GM12878 (cell line): ENCODE measurements at regions not wholly inside any gene's neighbourhood (a gene's known extent, or its start where the extent isn't known, plus 50 kb on each side); places are given as distances from the start of the nearest gene placed in this dataset.

Source experiments
- BHLHE40 ChIP-seq, 2 experiments: fragments of 450-650 bp in 1 of 2; IDR thresholded peaks; 2 replicates each; pipeline ENCODE4 v1.6.1; 2011 to 2017; ENCODE audit warnings: low read depth in 2 of 2, borderline replicate concordance in 1 of 2, improper control_type of control experiment in 1 of 2, low read length in 1 of 2, mild to moderate bottlenecking in 1 of 2
- CBX5 ChIP-seq: sonication (generic); IDR thresholded peaks from 2 replicates; pipeline ENCODE4 v1.6.1; 2016; ENCODE audit warnings: low read depth, moderate library complexity, mild to moderate bottlenecking, inconsistent platforms
- EGR1 ChIP-seq, 2 experiments: IDR thresholded peaks; 1 replicate in 1 of 2; 2 replicates in 1 of 2; pipeline ENCODE4 v1.6.1; 2011 to 2012; ENCODE audit warnings: low read depth in 2 of 2, low read length in 2 of 2, borderline replicate concordance in 1 of 2, mild to moderate bottlenecking in 1 of 2, moderate library complexity in 1 of 2
- HCFC1 ChIP-seq: fragments of 150-350 bp; IDR thresholded peaks from 2 replicates; pipeline ENCODE4 v1.6.1; 2014; ENCODE audit warnings: low read length
- KLF5 ChIP-seq: fragments of 450-650 bp; IDR thresholded peaks from 2 replicates; pipeline ENCODE4 v1.6.1; 2014; ENCODE audit warnings: mild to moderate bottlenecking; ENCODE audit not compliant: partially characterized antibody
- NR2C2 ChIP-seq: IDR thresholded peaks from 2 replicates; pipeline ENCODE4 v1.6.1; 2011; ENCODE audit warnings: borderline replicate concordance, low read depth; ENCODE audit not compliant: control insufficient read depth, insufficient read length
- NR2F1 ChIP-seq: fragments of 450-650 bp; conservative IDR thresholded peaks from 2 replicates; pipeline ENCODE4 v1.6.1; 2017; ENCODE audit warnings: mild to moderate bottlenecking
- PAX5 ChIP-seq: IDR thresholded peaks from 2 replicates; pipeline ENCODE4 v1.6.1; 2011; ENCODE audit warnings: low read depth, low read length, borderline replicate concordance
- ZNF217 ChIP-seq: fragments of 450-650 bp; IDR thresholded peaks from 2 replicates; pipeline ENCODE4 v1.6.1; 2017; ENCODE audit warnings: antibody characterized with exemption, mild to moderate bottlenecking
- TF ChIP-seq, protein P1 (sequence below): fragments of 450-650 bp; formaldehyde crosslinking; IDR thresholded peaks from 2 replicates; pipeline ENCODE4 v1.4.0; 2022; ENCODE audit warnings: mild to moderate bottlenecking, moderate library complexity
- TF ChIP-seq, protein P2 (sequence below): fragments of 450-650 bp; IDR thresholded peaks from 2 replicates; pipeline ENCODE4 v1.6.1; 2017; ENCODE audit warnings: mild to moderate bottlenecking, low read depth, inconsistent platforms; ENCODE audit not compliant: poor library complexity, severe bottlenecking
- TF ChIP-seq, protein P3 (sequence below): IDR thresholded peaks from 2 replicates; pipeline ENCODE4 v1.6.1; 2011; ENCODE audit warnings: borderline replicate concordance, low read depth, mild to moderate bottlenecking, moderate library complexity, low read length; ENCODE audit not compliant: insufficient read depth, poor library complexity, severe bottlenecking
- TF ChIP-seq, protein P4 (sequence below): fragments of 450-650 bp; IDR thresholded peaks from 2 replicates; pipeline ENCODE4 v1.6.1; 2016; ENCODE audit warnings: mild to moderate bottlenecking

DNA sequence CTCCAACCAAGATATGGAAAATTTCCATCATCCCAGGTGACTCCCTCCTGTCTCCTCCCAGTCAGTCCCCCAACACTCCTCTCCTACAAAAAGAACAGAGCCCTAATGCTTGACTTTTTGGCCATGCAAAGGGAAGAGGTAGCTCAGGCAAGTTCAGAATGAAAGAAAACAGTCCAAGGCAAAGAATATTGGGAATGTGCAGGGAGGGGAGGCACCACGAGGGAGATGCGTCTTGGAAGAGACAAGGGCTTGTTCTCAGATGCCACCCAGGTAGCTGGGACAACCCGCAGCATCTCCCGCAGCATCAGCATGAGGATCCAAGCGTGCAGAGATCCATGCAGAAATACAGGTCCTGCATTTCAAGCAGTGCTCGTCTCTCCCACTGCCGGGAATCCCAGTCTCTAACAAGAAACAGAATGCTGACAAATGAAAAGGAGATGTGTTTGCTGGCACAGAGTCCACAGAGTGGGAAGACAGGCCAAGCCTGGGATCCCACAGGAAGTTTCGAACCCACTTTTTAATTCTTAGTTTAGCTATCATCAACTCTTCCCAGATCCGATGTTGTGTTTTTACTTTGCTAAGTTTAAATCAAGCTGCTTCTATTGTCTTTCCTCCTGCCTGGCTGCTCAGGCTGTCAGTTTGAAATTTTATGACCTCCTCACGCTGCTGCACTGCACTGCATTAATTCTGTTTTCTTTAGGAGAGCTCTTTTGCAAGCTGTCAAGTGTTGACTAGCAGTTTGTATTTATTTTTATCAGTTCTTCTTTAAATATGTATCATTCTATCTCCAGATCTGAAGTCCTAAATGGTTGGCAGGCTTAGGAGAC, 86.8 kb upstream of the OSMR start (continued):
- TF ChIP-seq, protein P1, sequence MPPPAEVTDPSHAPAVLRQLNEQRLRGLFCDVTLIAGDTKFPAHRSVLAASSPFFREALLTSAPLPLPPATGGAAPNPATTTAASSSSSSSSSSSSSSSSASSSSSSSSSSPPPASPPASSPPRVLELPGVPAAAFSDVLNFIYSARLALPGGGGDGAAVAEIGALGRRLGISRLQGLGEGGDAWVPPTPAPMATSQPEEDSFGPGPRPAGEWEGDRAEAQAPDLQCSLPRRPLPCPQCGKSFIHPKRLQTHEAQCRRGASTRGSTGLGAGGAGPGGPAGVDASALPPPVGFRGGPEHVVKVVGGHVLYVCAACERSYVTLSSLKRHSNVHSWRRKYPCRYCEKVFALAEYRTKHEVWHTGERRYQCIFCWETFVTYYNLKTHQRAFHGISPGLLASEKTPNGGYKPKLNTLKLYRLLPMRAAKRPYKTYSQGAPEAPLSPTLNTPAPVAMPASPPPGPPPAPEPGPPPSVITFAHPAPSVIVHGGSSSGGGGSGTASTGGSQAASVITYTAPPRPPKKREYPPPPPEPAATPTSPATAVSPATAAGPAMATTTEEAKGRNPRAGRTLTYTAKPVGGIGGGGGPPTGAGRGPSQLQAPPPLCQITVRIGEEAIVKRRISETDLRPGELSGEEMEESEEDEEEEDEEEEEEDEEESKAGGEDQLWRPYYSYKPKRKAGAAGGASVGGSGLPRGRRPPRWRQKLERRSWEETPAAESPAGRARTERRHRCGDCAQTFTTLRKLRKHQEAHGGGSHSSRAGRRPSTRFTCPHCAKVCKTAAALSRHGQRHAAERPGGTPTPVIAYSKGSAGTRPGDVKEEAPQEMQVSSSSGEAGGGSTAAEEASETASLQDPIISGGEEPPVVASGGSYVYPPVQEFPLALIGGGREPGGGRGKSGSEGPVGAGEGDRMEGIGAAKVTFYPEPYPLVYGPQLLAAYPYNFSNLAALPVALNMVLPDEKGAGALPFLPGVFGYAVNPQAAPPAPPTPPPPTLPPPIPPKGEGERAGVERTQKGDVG (CRISPR knock-in tag), result no peak
- no peak for TF ChIP-seq PAX5
- no peak for TF ChIP-seq ZNF217
- TF ChIP-seq NR2C2, result no peak
- TF ChIP-seq, protein P2, sequence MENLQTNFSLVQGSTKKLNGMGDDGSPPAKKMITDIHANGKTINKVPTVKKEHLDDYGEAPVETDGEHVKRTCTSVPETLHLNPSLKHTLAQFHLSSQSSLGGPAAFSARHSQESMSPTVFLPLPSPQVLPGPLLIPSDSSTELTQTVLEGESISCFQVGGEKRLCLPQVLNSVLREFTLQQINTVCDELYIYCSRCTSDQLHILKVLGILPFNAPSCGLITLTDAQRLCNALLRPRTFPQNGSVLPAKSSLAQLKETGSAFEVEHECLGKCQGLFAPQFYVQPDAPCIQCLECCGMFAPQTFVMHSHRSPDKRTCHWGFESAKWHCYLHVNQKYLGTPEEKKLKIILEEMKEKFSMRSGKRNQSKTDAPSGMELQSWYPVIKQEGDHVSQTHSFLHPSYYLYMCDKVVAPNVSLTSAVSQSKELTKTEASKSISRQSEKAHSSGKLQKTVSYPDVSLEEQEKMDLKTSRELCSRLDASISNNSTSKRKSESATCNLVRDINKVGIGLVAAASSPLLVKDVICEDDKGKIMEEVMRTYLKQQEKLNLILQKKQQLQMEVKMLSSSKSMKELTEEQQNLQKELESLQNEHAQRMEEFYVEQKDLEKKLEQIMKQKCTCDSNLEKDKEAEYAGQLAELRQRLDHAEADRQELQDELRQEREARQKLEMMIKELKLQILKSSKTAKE, result no peak
- no peak for TF ChIP-seq BHLHE40 (IDR thresholded peaks at IDR 0.05; ENCODE audit: borderline replicate concordance in 1 of 2, low read depth in 2 of 2, low read length in 1 of 2)
- no peak for TF ChIP-seq NR2F1
- no peak for TF ChIP-seq HCFC1
- TF ChIP-seq EGR1 (IDR thresholded peaks at IDR 0.05; ENCODE audit: borderline replicate concordance in 1 of 2, low read depth in 2 of 2, low read length in 2 of 2), result no peak
- TF ChIP-seq, protein P3, sequence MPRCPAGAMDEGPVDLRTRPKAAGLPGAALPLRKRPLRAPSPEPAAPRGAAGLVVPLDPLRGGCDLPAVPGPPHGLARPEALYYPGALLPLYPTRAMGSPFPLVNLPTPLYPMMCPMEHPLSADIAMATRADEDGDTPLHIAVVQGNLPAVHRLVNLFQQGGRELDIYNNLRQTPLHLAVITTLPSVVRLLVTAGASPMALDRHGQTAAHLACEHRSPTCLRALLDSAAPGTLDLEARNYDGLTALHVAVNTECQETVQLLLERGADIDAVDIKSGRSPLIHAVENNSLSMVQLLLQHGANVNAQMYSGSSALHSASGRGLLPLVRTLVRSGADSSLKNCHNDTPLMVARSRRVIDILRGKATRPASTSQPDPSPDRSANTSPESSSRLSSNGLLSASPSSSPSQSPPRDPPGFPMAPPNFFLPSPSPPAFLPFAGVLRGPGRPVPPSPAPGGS, result no peak
- TF ChIP-seq KLF5, result no peak
- TF ChIP-seq CBX5, result no peak
- TF ChIP-seq, protein P4, sequence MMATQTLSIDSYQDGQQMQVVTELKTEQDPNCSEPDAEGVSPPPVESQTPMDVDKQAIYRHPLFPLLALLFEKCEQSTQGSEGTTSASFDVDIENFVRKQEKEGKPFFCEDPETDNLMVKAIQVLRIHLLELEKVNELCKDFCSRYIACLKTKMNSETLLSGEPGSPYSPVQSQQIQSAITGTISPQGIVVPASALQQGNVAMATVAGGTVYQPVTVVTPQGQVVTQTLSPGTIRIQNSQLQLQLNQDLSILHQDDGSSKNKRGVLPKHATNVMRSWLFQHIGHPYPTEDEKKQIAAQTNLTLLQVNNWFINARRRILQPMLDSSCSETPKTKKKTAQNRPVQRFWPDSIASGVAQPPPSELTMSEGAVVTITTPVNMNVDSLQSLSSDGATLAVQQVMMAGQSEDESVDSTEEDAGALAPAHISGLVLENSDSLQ, result no peak
